H1 (cell line): ENCODE measurements at regions not wholly inside any gene's neighbourhood (a gene's known extent, or its start where the extent isn't known, plus 50 kb on each side); places are given as distances from the start of the nearest gene placed in this dataset.

Experiments
- CHD2 ChIP-seq: IDR thresholded peaks from 2 replicates; pipeline ENCODE4 v1.6.1; 2012; ENCODE audit warnings: low read length, improper control_type of control experiment
- CTCF ChIP-seq, 3 experiments: IDR thresholded peaks; 1 replicate in 2 of 3; 2 replicates in 1 of 3; pipeline versions ENCODE4 v1.5.1 to v1.6.1; 2011; ENCODE audit warnings: low read length in 3 of 3, mild to moderate bottlenecking in 3 of 3, inconsistent platforms in 2 of 3, low read depth in 1 of 3, moderate library complexity in 1 of 3; ENCODE audit not compliant: insufficient read depth in 1 of 3; ENCODE audit errors: control extremely low read depth in 1 of 3
- EP300 ChIP-seq, 2 experiments: IDR thresholded peaks; 1 replicate in 1 of 2; 2 replicates in 1 of 2; pipeline ENCODE4 v1.6.1; 2011 to 2012; ENCODE audit warnings: low read depth in 2 of 2, low read length in 2 of 2, mild to moderate bottlenecking in 2 of 2, borderline replicate concordance in 1 of 2, inconsistent platforms in 1 of 2, moderate library complexity in 1 of 2
- GABPA ChIP-seq: IDR thresholded peaks from 2 replicates; pipeline ENCODE4 v1.6.1; 2011; ENCODE audit warnings: mild to moderate bottlenecking, low read length, moderate library complexity, borderline replicate concordance; ENCODE audit not compliant: insufficient read depth
- KDM4A ChIP-seq: IDR thresholded peaks from one replicate; pipeline ENCODE4 v1.7.1; 2012; ENCODE audit warnings: low read depth, mild to moderate bottlenecking, moderate library complexity, low read length, inconsistent platforms; ENCODE audit not compliant: severe bottlenecking
- MAX ChIP-seq: IDR thresholded peaks from 2 replicates; pipeline ENCODE4 v1.6.1; 2012; ENCODE audit warnings: inconsistent platforms
- POLR2A ChIP-seq, 2 experiments: IDR thresholded peaks; 1 replicate in 1 of 2; 2 replicates in 1 of 2; pipeline ENCODE4 v1.6.1; 2011; ENCODE audit warnings: low read depth in 2 of 2, low read length in 2 of 2, mild to moderate bottlenecking in 2 of 2; ENCODE audit errors: control extremely low read depth in 1 of 2
- RAD21 ChIP-seq, 2 experiments: IDR thresholded peaks in 1 of 2; conservative IDR thresholded peaks in 1 of 2; 2 replicates each; pipeline ENCODE4 v1.6.1; 2011; ENCODE audit warnings: low read depth in 2 of 2, low read length in 2 of 2, improper control_type of control experiment in 1 of 2, inconsistent platforms in 1 of 2, mild to moderate bottlenecking in 1 of 2, moderate library complexity in 1 of 2
- RXRA ChIP-seq: IDR thresholded peaks from 2 replicates; pipeline ENCODE4 v1.6.1; 2011; ENCODE audit warnings: low read depth, mild to moderate bottlenecking, low read length, moderate library complexity; ENCODE audit not compliant: insufficient read depth
- TAF7 ChIP-seq: optimal IDR thresholded peaks from 2 replicates; pipeline ENCODE3; 2011; ENCODE audit warnings: low read depth, mild to moderate bottlenecking, inconsistent platforms, low read length, moderate library complexity, borderline replicate concordance
- TBP ChIP-seq: IDR thresholded peaks from 2 replicates; pipeline ENCODE4 v1.6.1; 2011; ENCODE audit warnings: low read depth, low read length, improper control_type of control experiment

GRCh38 chr2:17012297-17012696 is 346.7 kb upstream of the CYRIA start:
- TF ChIP-seq RXRA, result no peak
- TF ChIP-seq RAD21 (IDR thresholded peaks at IDR 0.05 in 1 of 2, conservative IDR thresholded peaks at IDR 0.05 in 1 of 2; ENCODE audit: low read depth in 2 of 2, low read length in 2 of 2), result no peak
- TF ChIP-seq CTCF (IDR thresholded peaks at IDR 0.05; ENCODE audit: control extremely low read depth in 1 of 3, insufficient read depth in 1 of 3, low read depth in 1 of 3, low read length in 3 of 3), result no peak
- no peak for TF ChIP-seq CHD2
- TF ChIP-seq MAX, result no peak
- no peak for TF ChIP-seq POLR2A (IDR thresholded peaks at IDR 0.05; ENCODE audit: control extremely low read depth in 1 of 2, low read depth in 2 of 2, low read length in 2 of 2)
- no peak for TF ChIP-seq TAF7
- no peak for TF ChIP-seq GABPA
- no peak for TF ChIP-seq EP300 (IDR thresholded peaks at IDR 0.05; ENCODE audit: borderline replicate concordance in 1 of 2, low read depth in 2 of 2, low read length in 2 of 2)
- no peak for TF ChIP-seq KDM4A
- TF ChIP-seq TBP, result no peak
